Ramos (cell line): ENCODE measurements at regions not wholly inside any gene's neighbourhood (a gene's known extent, or its start where the extent isn't known, plus 50 kb on each side); places are given as distances from the start of the nearest gene placed in this dataset.
"Not testable (repeated sequence)": the region's sequence is repeated elsewhere in the genome, so short reads cannot be mapped to it uniquely, and the experiment has no call there.

Experiments used
- in situ Hi-C: fragments of 300-500 bp; cut with MboI; formaldehyde crosslinking; loops from one replicate; pipeline ENCODE4 v1.14.3; 2022; ENCODE audit warnings: low sequenced_read_pairs; ENCODE audit not compliant: unreplicated experiment

GRCh38 chr5:135108569-135108968, 74.5 kb upstream of the PITX1 start:
- in situ Hi-C loops = no loop called here

GRCh38 chr5:135107986-135108385, 74.0 kb upstream of the PITX1 start:
- in situ Hi-C loops = no loop called here

- in situ Hi-C loops = no loop called here
Observed at GRCh38 chr5:135106610-135107471, 72.8 kb upstream of the PITX1 start.

- in situ Hi-C loops = no loop called here
Observed at GRCh38 chr5:135106136-135106535, 72.1 kb upstream of the PITX1 start.

GRCh38 chr5:135105105-135105484, 71.1 kb upstream of the PITX1 start:
- in situ Hi-C loops = no loop called here

- in situ Hi-C loops = no loop called here
Observed at GRCh38 chr5:135103575-135103853, 69.5 kb upstream of the PITX1 start.

GRCh38 chr5:135102716-135103574, 68.9 kb upstream of the PITX1 start:
- in situ Hi-C loops = no loop called here

GRCh38 chr5:135100431-135100830, 66.4 kb upstream of the PITX1 start:
- in situ Hi-C loops = no loop called here

- in situ Hi-C loops = no loop called here
Observed at GRCh38 chr5:135100011-135100410, 66.0 kb upstream of the PITX1 start.

GRCh38 chr5:135097390-135097789, 63.4 kb upstream of the PITX1 start:
- in situ Hi-C loops = no loop called here

- in situ Hi-C loops = no loop called here
Observed at GRCh38 chr5:135095871-135096270, 61.8 kb upstream of the PITX1 start.

- in situ Hi-C loops = no loop called here
Observed at GRCh38 chr5:135095052-135095715, 61.2 kb upstream of the PITX1 start.

GRCh38 chr5:135094339-135095051, 60.5 kb upstream of the PITX1 start:
- in situ Hi-C loops = no loop called here

- in situ Hi-C loops = not testable (repeated sequence)
Observed at GRCh38 chr5:135093483-135093882, 59.5 kb upstream of the PITX1 start.

- in situ Hi-C loops = no loop called here
Observed at GRCh38 chr5:135092476-135092875, 58.4 kb upstream of the PITX1 start.

GRCh38 chr5:135091286-135091685, 57.3 kb upstream of the PITX1 start:
- in situ Hi-C loops = no loop called here

GRCh38 chr5:135089912-135090311, 55.9 kb upstream of the PITX1 start:
- in situ Hi-C loops = no loop called here

GRCh38 chr5:135088911-135089310, 54.9 kb upstream of the PITX1 start:
- in situ Hi-C loops = no loop called here

GRCh38 chr5:135087950-135088349, 53.9 kb upstream of the PITX1 start:
- in situ Hi-C loops = no loop called here

GRCh38 chr5:135085936-135086725, 52.1 kb upstream of the PITX1 start:
- in situ Hi-C loops = no loop called here
